DOHH2 (cell line): ENCODE measurements at regions not wholly inside any gene's neighbourhood (a gene's known extent, or its start where the extent isn't known, plus 50 kb on each side); places are given as distances from the start of the nearest gene placed in this dataset.

Experiments
- H3F3A ChIP-seq: fragments of 200-600 bp; sonication (generic), shearing (Covaris generic); 2 replicates; pipeline ENCODE4 v1.6.0; 2016; ENCODE audit warnings: antibody characterized with exemption, mild to moderate bottlenecking; ENCODE audit not compliant: control insufficient read depth, insufficient read depth
- H3K27ac ChIP-seq: fragments of 200-600 bp; sonication (generic); 2 replicates; pipeline ENCODE4 v1.5.1; 2014; ENCODE audit warnings: low read depth, mild to moderate bottlenecking, low read length, moderate library complexity
- H3K27me3 ChIP-seq: fragments of 200-600 bp; sonication (generic); 2 replicates; pipeline ENCODE4 v1.6.1; 2014; ENCODE audit warnings: mild to moderate bottlenecking, low read length, mixed read lengths; ENCODE audit not compliant: control insufficient read depth
- H3K36me3 ChIP-seq: fragments of 200-600 bp; sonication (generic); 2 replicates; pipeline ENCODE4 v1.6.1; 2014; ENCODE audit warnings: mild to moderate bottlenecking, low read length, moderate library complexity, mixed read lengths; ENCODE audit not compliant: control insufficient read depth
- H3K4me1 ChIP-seq: fragments of 200-600 bp; sonication (generic); 2 replicates; pipeline ENCODE4 v1.6.1; 2014; ENCODE audit warnings: mild to moderate bottlenecking, low read length, mixed read lengths; ENCODE audit not compliant: control insufficient read depth
- H3K4me2 ChIP-seq: fragments of 200-600 bp; sonication (generic); 2 replicates; pipeline ENCODE4 v1.6.0; 2014; ENCODE audit warnings: mild to moderate bottlenecking, low read length, moderate library complexity
- H3K4me3 ChIP-seq: fragments of 200-600 bp; sonication (generic); 2 replicates; pipeline ENCODE4 v1.5.1; 2014; ENCODE audit warnings: mild to moderate bottlenecking, low read length, mixed read lengths
- H3K79me2 ChIP-seq: fragments of 200-600 bp; sonication (generic); 2 replicates; pipeline ENCODE4 v1.6.1; 2014; ENCODE audit warnings: mild to moderate bottlenecking, low read length, mixed read lengths; ENCODE audit not compliant: control insufficient read depth
- H3K9me2 ChIP-seq: fragments of 200-600 bp; sonication (generic); replicated peaks from 2 replicates; pipeline ENCODE4 v1.6.1; 2014; ENCODE audit warnings: mild to moderate bottlenecking, low read length, mixed read lengths; ENCODE audit not compliant: control insufficient read depth
- H3K9me3 ChIP-seq: fragments of 200-600 bp; sonication (generic); 2 replicates; pipeline ENCODE4 v1.6.1; 2014; ENCODE audit warnings: antibody characterized with exemption, low read length, mixed read lengths; ENCODE audit not compliant: control insufficient read depth, insufficient read depth
- H4K20me1 ChIP-seq: fragments of 200-600 bp; sonication (generic); 2 replicates; pipeline ENCODE4 v1.6.0; 2014; ENCODE audit warnings: low read depth, mild to moderate bottlenecking, antibody characterized with exemption, low read length, moderate library complexity; ENCODE audit not compliant: control insufficient read depth, insufficient read depth
- CTCF ChIP-seq: fragments of 200-600 bp; sonication (generic); IDR thresholded peaks from one replicate; pipeline ENCODE4 v1.5.1; 2014; ENCODE audit warnings: antibody characterized with exemption, mild to moderate bottlenecking, low read depth, low read length; ENCODE audit not compliant: poor library complexity, severe bottlenecking
- EZH2phosphoT487 ChIP-seq: fragments of 200-600 bp; sonication (generic); IDR thresholded peaks from 2 replicates; pipeline ENCODE4 v1.6.1; 2017; ENCODE audit warnings: borderline replicate concordance, mild to moderate bottlenecking, antibody characterized with exemption, low read length, moderate library complexity, mixed read lengths

- no peak overlapping the region for H3K4me3 ChIP-seq
- no peaks in the 10 kb centered on the region for H3K9me2 ChIP-seq
- no peaks in the 10 kb centered on the region for H3K9me3 ChIP-seq
- no peaks in the 10 kb centered on the region for H3K36me3 ChIP-seq
- no peak overlapping the region for H3K4me2 ChIP-seq
- no peak overlapping the region for H3K27ac ChIP-seq
- no peaks in the 10 kb centered on the region for H3F3A ChIP-seq
- H4K20me1 ChIP-seq: no peaks in the 10 kb centered on the region
- TF ChIP-seq CTCF: no peak
- TF ChIP-seq EZH2phosphoT487: no peak
- H3K27me3 ChIP-seq: peaks cover 12% of the 10 kb centered on the region
- H3K4me1 ChIP-seq: no peaks in the 10 kb centered on the region
- no peaks in the 10 kb centered on the region for H3K79me2 ChIP-seq
These were observed 82.6 kb upstream of the CYP1B1 start for GRCh38 chr2:38158378-38159118.

- Histone ChIP-seq H3K27me3 (peaks cover 7% of the 10 kb centered on the region), H3K27ac (no peak overlapping the region), H3K36me3 (no peaks in the 10 kb centered on the region), H3K4me3 (no peak overlapping the region), H4K20me1 (no peaks in the 10 kb centered on the region), H3K4me2 (no peak overlapping the region), H3K9me3 (no peaks in the 10 kb centered on the region), H3K79me2 (no peaks in the 10 kb centered on the region), H3K4me1 (no peaks in the 10 kb centered on the region), H3K9me2 (no peaks in the 10 kb centered on the region), H3F3A (no peaks in the 10 kb centered on the region)
- no peak for TF ChIP-seq CTCF
- TF ChIP-seq EZH2phosphoT487: no peak
These were observed 80.5 kb upstream of the CYP1B1 start for GRCh38 chr2:38156436-38156835.

GRCh38 chr2:38155015-38155414, 79.1 kb upstream of the CYP1B1 start:
- Histone ChIP-seq H3K4me1 (no peaks in the 10 kb centered on the region), H4K20me1 (no peaks in the 10 kb centered on the region), H3K9me3 (no peaks in the 10 kb centered on the region), H3K4me3 (no peak overlapping the region), H3K27me3 (peaks cover 7% of the 10 kb centered on the region), H3K27ac (no peak overlapping the region), H3K36me3 (no peaks in the 10 kb centered on the region), H3K4me2 (no peak overlapping the region), H3F3A (no peaks in the 10 kb centered on the region), H3K79me2 (no peaks in the 10 kb centered on the region), H3K9me2 (no peaks in the 10 kb centered on the region)
- TF ChIP-seq EZH2phosphoT487 (no peak), CTCF (no peak)
